NB4 (cell line): ENCODE measurements at regions not wholly inside any gene's neighbourhood (a gene's known extent, or its start where the extent isn't known, plus 50 kb on each side); places are given as distances from the start of the nearest gene placed in this dataset.

Experiments used
- DNase-seq: peaks from one replicate; pipeline ENCODE4 v3.0.0; 2010; ENCODE audit warnings: low read depth
- H3K4me3 ChIP-seq: one replicate; pipeline ENCODE4 v1.5.1; 2011; ENCODE audit warnings: mild to moderate bottlenecking, low read depth, low read length, moderate library complexity
- MYC ChIP-seq: IDR thresholded peaks from 2 replicates; pipeline ENCODE4 v1.6.1; 2011; ENCODE audit warnings: low read depth, low read length
- POLR2A ChIP-seq: IDR thresholded peaks from 2 replicates; pipeline ENCODE4 v1.6.1; 2011; ENCODE audit warnings: mild to moderate bottlenecking; ENCODE audit not compliant: insufficient read length; ENCODE audit errors: extremely low read depth
- TF ChIP-seq, protein P1 (sequence below): IDR thresholded peaks from 2 replicates; pipeline ENCODE4 v1.6.1; 2011; ENCODE audit warnings: low read depth, low read length
- TF ChIP-seq, protein P2 (sequence below): IDR thresholded peaks from one replicate; pipeline ENCODE4 v1.5.1; 2012; ENCODE audit warnings: low read depth, low read length

DNA sequence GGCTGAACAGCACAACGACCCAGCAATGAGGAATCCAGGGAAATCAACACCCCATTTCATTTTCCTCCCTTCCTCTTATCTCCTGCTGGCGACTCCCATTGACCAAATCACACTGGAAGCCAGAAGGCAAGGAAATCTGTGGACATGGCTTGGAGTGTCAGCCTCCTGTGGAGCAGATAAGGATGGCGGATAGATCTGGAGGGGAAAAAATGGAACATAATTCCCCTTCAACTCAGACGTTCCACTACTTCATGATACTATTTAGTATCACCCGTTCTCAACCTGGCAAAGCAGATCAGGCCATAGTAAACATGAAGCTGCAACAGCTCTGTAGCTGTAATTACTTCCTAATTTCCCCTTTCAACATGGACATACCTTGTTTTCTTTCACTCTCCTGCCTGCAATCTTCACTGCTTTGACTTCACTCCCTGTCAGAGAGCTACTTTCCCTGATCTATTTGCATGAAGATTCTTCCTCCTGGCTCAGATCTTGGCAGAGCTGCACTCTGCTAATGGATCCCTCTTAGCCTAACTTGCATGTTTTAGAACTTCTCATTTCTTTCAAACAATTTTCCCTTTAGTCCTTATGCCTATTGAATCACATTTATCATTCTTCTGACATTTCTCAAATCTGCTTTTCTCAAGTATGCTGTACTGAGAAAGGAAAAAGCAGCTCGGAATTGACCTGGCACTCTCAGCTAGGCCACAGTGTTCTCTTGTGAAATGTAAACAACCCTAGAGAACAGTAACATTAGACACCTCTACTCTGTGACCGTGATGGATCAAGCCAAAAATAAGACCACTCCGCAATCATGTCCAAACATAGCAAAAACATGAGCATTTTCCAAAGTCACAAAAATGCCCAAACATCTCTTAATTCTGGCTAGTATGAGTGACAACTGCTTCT, 135.1 kb downstream of the ETNK1 start:
- TF ChIP-seq MYC (no peak), POLR2A (no peak)
- TF ChIP-seq, protein P1, sequence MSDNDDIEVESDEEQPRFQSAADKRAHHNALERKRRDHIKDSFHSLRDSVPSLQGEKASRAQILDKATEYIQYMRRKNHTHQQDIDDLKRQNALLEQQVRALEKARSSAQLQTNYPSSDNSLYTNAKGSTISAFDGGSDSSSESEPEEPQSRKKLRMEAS = no peak
- TF ChIP-seq, protein P2, sequence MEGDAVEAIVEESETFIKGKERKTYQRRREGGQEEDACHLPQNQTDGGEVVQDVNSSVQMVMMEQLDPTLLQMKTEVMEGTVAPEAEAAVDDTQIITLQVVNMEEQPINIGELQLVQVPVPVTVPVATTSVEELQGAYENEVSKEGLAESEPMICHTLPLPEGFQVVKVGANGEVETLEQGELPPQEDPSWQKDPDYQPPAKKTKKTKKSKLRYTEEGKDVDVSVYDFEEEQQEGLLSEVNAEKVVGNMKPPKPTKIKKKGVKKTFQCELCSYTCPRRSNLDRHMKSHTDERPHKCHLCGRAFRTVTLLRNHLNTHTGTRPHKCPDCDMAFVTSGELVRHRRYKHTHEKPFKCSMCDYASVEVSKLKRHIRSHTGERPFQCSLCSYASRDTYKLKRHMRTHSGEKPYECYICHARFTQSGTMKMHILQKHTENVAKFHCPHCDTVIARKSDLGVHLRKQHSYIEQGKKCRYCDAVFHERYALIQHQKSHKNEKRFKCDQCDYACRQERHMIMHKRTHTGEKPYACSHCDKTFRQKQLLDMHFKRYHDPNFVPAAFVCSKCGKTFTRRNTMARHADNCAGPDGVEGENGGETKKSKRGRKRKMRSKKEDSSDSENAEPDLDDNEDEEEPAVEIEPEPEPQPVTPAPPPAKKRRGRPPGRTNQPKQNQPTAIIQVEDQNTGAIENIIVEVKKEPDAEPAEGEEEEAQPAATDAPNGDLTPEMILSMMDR = no peak
- no peak for DNase-seq
- H3K4me3 ChIP-seq = no peak overlapping the region

DNA sequence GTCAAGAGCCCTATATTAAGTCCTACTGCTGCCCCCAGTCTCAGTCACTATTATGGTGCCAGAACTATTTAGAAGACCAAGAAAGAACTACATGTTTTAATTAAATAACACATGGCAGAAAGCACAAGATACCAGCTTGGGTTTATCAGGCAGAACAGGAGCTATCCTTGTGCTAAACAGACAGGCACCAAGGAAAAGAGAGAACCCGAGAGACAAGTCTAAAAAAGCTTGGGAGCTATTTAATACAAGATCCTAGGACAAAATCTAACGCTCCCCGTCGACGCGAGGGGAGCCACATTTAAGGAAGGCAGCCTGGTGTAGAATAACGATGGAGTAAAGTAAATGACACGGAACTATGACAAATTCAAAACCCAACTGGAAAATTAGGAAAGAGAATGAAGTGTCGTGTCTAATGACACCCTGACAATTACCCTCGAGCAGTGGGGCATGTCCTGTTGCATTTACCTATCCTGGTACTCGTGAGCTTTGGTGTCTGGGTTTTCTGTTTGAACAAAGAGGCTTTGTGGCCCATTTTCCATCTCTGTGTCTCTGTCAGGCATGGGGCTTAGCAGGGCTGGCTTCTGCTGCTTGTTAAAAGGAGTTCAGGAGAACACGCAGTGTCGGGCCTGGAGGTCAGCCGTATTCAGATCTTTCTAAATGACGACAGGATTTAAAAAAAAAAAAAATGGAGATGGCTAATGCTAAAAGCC, 140.6 kb downstream of the ETNK1 start:
- TF ChIP-seq, protein P1 = no peak
- TF ChIP-seq, protein P2 = no peak
- TF ChIP-seq MYC = no peak
- no peak for TF ChIP-seq POLR2A
- H3K4me3 ChIP-seq = no peak overlapping the region
- no peak for DNase-seq

DNA sequence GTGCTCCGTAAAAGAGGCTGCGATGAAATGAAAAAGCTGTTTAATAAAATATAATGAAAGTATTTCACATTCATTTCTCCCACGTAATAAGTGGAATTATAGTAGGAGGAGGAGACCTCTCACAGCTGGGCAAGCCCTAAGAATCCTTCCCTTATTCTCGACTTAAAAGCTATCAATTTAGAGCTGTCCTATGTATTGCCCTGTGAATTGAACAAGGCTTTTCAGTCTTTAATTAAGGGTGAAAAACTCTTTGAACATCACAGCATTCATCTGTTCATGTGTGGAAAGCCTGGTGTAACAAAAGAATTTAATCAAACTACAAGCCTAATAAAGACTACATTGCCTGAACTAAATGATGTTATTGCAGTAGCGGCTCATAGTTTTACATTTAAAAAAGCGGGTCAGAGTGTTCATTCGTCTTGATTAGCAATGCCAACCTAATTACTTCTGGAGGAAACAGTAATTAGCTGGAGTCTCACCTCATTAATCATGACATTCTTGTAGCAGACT, 142.0 kb downstream of the ETNK1 start:
- DNase-seq = no peak
- TF ChIP-seq MYC = no peak
- TF ChIP-seq POLR2A = no peak
- TF ChIP-seq, protein P2 = no peak
- TF ChIP-seq, protein P1 = no peak
- H3K4me3 ChIP-seq = no peak overlapping the region

DNA sequence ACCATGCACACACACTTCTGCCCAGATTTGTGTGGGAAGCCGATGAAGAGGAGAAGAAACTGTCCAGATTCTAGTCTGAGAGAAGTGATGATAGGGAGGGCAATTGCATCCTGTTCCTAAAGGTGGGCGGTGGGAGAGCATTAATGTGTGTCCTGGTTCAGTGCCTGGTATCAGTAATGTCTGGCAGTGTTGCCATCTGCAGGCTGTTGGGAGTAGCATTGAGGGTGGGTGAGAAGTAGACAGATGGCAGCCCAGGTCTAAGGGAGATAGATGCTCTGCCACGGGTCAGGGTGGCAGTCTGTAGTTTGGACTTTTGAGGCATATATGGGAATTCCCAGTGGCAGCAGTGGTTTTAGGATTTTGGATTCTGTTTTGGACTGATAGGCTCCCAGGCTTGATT, 156.4 kb downstream of the ETNK1 start:
- TF ChIP-seq MYC (no peak), POLR2A (no peak)
- TF ChIP-seq, protein P2 = no peak
- TF ChIP-seq, protein P1 = no peak
- DNase-seq = no peak
- H3K4me3 ChIP-seq = no peak overlapping the region

DNA sequence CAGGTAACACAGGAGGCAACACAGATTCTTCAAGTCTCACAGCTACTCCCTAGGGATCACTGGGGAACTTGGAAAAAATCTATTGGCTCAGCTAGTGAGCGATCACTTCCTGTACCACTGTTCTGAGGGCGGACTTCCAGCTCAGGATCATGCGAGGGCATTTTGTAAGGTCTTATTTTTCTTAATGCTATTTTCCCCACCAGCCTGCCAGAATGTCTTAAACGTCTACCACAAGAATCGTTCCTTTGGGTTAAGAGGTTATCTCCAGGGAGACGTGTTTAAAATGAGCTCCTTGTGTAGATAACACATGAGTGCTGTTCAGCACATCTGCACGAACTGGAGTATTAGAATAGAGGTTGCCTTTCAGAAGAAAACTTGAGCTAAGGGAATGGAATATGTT, 162.6 kb downstream of the ETNK1 start:
- peak; percentile 24 for DNase-seq
- TF ChIP-seq, protein P1 = no peak
- TF ChIP-seq, protein P2 = no peak
- TF ChIP-seq MYC = no peak
- no peak for TF ChIP-seq POLR2A

More for the DNA sequence above, 162.6 kb downstream of the ETNK1 start:
- no peak overlapping the region for H3K4me3 ChIP-seq
